VCaP (cell line): ENCODE measurements at regions not wholly inside any gene's neighbourhood (a gene's known extent, or its start where the extent isn't known, plus 50 kb on each side); places are given as distances from the start of the nearest gene placed in this dataset.

Experiments
- H3K27ac ChIP-seq: fragments of 450-650 bp; 2 replicates; pipeline ENCODE4 v1.5.1; 2017
- CTCF ChIP-seq: fragments of 450-650 bp; conservative IDR thresholded peaks from 2 replicates; pipeline ENCODE4 v1.5.1; 2017; ENCODE audit warnings: mild to moderate bottlenecking, moderate library complexity

- no peak overlapping the region for H3K27ac ChIP-seq
- TF ChIP-seq CTCF, result no peak
Measured at GRCh38 chr2:224325941-224326340, 76.0 kb downstream of the FAM124B start.

GRCh38 chr2:224324604-224325003, 77.3 kb downstream of the FAM124B start:
- TF ChIP-seq CTCF, result no peak

GRCh38 chr2:224320660-224321059, 81.2 kb downstream of the FAM124B start:
- TF ChIP-seq CTCF, result no peak
- H3K27ac ChIP-seq, result no peak overlapping the region

More at GRCh38 chr2:224324604-224325003, 77.3 kb downstream of the FAM124B start:
- H3K27ac ChIP-seq, result no peak overlapping the region

- H3K27ac ChIP-seq, result no peak overlapping the region
- TF ChIP-seq CTCF, result no peak
Measured at GRCh38 chr2:224319750-224320149, 82.2 kb downstream of the FAM124B start.

GRCh38 chr2:224312741-224313140, 89.2 kb downstream of the FAM124B start:
- no peak for TF ChIP-seq CTCF
- H3K27ac ChIP-seq, result no peak overlapping the region

- TF ChIP-seq CTCF, result no peak
- H3K27ac ChIP-seq, result no peak overlapping the region
Measured at GRCh38 chr2:224310943-224311625, 90.8 kb downstream of the FAM124B start.

GRCh38 chr2:224309176-224309575, 92.7 kb downstream of the FAM124B start:
- no peak overlapping the region for H3K27ac ChIP-seq
- TF ChIP-seq CTCF, result no peak
